ENCODE measurements at regions not wholly inside any gene's neighbourhood (a gene's known extent, or its start where the extent isn't known, plus 50 kb on each side); places are given as distances from the start of the nearest gene placed in this dataset.
"Not testable (repeated sequence)": the region's sequence is repeated elsewhere in the genome, so short reads cannot be mapped to it uniquely, and the experiment has no call there.

GRCh38 chr5:166618526-166618925 lies 1672.9 kb upstream of the WWC1 start:
- DNase-seq: no peak

GRCh38 chr5:166624573-166624972 lies 1666.9 kb upstream of the WWC1 start:
- no peak for DNase-seq

DNA sequence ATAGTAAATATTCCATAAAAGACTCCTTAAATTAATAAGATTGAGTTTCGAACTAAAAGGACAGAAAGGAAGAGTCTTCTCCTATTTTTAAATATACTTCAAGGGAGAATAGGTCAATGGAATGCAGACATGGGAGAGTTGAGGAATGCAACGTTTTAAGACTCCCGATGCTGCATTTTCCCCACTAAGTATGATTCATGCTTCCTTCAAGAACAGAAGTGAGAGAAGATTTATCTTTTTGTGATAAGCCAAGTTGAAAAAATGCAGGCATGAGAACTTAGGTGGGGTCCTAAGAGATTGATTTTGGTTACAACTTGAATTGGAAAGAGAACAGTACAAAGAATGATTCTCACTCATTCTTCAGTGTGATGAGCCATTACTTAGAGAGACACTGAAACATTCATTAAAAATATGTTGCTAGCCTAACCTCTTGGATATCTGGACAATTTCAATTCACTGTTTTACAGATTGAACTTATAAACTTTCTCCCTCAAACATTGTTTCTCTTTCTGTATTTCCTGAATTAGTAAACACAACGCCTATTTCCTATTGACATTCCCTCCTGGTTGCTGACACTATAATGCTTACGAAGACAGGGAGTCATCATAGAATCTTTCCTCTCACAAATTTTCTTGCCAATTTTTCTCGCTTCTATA lies 1666.1 kb upstream of the WWC1 start:
- DNase-seq: no peak

DNA sequence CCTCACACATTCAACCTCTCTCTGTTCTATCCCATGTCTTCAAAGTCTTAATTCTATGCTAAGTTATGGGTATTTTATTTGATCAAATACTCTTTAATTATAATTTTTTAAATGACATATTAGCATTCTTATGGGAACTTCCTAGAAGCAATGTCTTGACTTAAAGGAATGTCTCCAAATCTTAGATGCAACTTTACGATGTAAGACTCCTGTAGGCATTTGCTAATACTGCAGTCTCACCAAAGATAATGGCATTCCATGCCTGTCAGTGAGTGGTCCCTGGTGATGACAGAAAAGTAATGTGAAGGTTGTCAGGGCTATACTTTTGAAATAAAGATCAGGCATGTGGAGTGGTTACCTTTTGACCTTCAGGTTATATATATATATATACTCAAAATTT lies 1654.2 kb upstream of the WWC1 start:
- DNase-seq: no peak

DNA sequence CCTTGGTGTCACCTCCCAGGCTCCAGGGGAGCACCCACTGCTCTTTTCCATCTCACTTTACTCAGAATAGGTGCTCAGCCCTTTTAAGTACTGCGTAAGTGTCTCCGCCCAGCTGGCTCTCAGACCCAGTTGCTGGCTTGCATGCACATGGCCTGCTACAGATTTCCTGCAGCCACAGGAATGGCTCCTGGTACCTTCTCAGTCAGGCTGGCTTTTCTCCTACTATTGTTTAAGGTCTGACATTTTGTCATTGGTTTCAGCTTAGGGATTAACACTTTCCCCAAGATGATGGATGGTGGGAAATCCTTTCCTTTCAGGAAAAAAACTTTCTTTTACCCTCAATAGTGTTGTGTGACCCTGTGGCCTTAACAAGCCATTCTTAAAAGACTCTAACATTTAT lies 1652.3 kb upstream of the WWC1 start:
- DNase-seq: no peak

GRCh38 chr5:166640136-166640535 lies 1651.3 kb upstream of the WWC1 start:
- not testable (repeated sequence) for DNase-seq

DNA sequence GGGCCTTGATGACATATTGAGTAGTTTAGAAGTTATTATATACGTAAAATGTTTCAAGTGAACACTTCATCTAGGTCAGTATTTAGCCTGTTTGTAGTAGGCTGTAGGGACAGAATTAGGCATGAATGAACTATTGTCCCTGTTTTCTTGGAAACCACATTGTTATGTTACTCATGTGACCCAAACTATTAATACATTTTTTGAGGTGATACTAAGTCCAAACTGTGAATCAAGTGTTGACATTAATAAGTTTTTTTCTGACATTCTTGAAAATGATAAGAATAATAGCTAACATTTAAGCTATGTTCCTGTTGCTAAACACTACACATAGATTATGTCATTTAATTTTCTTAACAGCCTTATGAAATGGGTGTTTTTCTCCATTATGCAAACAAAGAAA lies 1642.7 kb upstream of the WWC1 start:
- no peak for DNase-seq

DNA sequence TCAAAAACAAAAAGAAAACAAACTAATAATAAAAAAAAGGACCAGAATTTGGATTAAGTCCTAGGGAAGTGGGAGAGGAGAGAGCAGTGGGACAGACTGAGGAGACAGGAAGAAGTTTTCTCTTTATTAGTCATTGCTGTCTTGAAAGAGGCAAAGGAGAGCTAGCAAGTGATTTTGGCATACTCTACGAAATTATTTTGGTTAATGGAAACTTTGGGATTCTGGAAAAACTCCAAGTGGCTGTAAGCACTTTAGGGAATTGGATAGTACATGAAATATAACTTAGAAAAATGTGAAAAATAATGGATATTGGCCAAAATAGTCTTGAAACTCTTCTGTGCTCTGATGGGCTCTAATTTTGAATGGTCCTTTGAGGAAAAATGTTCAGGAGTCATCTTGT lies 1641.8 kb upstream of the WWC1 start:
- no peak for DNase-seq

- no peak for DNase-seq
These were observed 1640.2 kb upstream of the WWC1 start for GRCh38 chr5:166651234-166651633.

DNA sequence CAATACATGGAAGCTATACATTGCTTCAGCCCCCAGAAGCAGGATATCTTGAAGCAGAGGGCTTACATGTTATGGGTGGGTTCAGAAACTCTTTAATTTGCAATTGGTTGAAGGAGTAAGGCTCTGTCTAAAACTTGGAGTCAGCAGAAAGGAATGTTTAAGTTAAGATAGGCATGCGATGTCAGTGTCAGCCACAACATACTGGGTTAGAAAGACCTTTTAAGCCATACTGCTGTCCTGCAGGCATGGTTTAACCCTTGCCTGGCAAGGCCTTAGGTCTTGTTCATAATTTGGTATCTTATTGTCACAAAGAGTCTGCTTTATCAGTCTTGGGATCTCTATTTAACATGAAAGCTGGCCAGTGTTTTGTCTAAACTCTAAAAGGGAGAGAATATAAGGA lies 1619.6 kb upstream of the WWC1 start:
- DNase-seq: no peak

DNA sequence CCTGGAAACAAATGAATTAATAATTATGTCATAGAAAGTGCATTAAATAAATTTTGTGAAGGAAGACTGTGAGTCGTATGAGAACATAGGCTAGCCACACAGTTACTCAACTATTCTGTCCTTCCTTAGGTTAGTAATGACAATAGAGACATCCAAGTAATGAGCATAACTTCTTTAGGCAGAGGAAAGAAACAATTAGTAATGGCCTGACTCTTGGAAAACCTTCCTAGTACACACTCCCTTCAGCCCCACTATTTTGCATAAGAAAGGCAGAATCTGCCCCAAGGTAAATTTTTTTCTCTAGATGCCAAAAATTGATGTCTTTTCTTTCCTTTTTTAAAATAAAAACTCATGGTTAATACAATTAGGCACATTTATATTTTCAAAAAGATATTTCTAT lies 1619.0 kb upstream of the WWC1 start:
- DNase-seq: no peak

GRCh38 chr5:166677891-166678290 lies 1613.6 kb upstream of the WWC1 start:
- no peak for DNase-seq

- no peak for DNase-seq
These were observed 1612.1 kb upstream of the WWC1 start for GRCh38 chr5:166679331-166679730.

GRCh38 chr5:166695326-166695725 lies 1596.1 kb upstream of the WWC1 start:
- no peak for DNase-seq

DNA sequence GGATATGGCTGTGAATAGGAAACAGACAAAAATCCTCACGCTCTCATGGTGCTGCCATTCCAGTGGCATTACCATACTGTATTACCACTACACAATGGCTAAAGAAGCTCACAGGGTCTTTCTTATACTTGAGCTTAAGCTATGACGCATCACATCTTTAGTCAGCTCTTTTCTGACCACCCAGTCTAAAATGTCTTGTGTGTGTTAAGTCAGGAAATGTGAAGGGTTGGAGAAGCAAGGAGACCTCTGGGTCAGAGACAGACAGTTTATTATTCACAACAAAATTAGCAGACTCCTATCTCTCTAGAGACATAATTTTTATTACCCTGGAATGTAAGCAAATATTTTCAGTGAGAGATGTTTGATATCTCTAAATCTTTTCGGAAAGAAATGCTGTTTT lies 1583.2 kb upstream of the WWC1 start:
- no peak for DNase-seq

DNA sequence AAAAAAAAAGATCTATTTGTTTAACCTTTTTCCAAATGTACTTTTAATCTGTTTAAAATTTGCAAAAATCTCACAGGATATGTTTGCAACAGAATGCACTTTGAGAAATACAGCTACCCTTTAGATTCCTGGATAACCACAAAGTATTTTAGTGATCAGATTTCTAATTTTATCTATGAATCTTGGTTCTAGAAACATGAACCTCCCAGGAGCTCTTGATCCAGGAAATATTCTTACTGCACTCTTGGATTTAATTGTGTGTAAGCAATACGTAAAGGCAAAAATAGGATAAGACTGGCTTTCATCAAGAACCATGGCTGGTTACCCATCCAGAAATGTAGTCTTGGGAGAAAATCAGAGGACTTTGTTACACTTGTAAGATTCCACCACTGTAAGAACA lies 1581.8 kb upstream of the WWC1 start:
- no peak for DNase-seq

- no peak for DNase-seq
These were observed 1581.2 kb upstream of the WWC1 start for GRCh38 chr5:166710271-166710670.

- DNase-seq: no peak
These were observed 1578.8 kb upstream of the WWC1 start for GRCh38 chr5:166712447-166713185.

GRCh38 chr5:166713295-166713694 lies 1578.2 kb upstream of the WWC1 start:
- DNase-seq: no peak

GRCh38 chr5:166716856-166717492 lies 1574.5 kb upstream of the WWC1 start:
- DNase-seq: peak; percentile 35

GRCh38 chr5:166719991-166720390 lies 1571.5 kb upstream of the WWC1 start:
- DNase-seq: no peak

GRCh38 chr5:166722939-166723338 lies 1568.5 kb upstream of the WWC1 start:
- DNase-seq: no peak

DNA sequence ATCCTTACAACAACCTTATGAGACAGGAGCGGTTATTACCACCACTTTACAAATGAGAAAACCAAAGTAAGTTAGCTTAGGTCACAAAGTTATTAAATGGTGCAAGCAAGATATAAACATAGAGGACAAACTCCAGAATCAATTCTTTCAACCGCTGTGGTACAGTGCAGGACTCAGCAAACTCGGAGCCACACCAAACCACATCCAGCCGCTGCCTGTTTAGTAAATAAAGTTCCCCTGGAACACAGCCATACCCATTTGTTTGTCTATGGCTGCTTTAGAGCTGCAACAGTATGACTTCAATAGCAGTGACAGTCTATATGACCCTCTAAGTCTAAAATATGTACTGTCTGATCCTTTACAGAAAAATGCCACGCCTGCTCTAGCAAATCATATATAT lies 1567.2 kb upstream of the WWC1 start:
- peak; percentile 23 for DNase-seq

GRCh38 chr5:166725593-166725992 lies 1565.9 kb upstream of the WWC1 start:
- DNase-seq: no peak

Measured in NCI-H1092 treated with DMSO at 0.1 percent for 48 hours (cell line).